Stimulated activated CD8-positive, alpha-beta memory T cell treated with anti-CD3 and anti-CD28 coated beads, Interleukin-2, amount 100 ng/mL, for 48 hours (primary cell): ENCODE measurements at regions not wholly inside any gene's neighbourhood (a gene's known extent, or its start where the extent isn't known, plus 50 kb on each side); places are given as distances from the start of the nearest gene placed in this dataset.

ENCODE experiments used
- DNase-seq, 2 donors: peaks; one replicate each; pipeline ENCODE4 v3.0.0-alpha.2; 2020; ENCODE audit warnings: low read depth in 2 of 2

DNA sequence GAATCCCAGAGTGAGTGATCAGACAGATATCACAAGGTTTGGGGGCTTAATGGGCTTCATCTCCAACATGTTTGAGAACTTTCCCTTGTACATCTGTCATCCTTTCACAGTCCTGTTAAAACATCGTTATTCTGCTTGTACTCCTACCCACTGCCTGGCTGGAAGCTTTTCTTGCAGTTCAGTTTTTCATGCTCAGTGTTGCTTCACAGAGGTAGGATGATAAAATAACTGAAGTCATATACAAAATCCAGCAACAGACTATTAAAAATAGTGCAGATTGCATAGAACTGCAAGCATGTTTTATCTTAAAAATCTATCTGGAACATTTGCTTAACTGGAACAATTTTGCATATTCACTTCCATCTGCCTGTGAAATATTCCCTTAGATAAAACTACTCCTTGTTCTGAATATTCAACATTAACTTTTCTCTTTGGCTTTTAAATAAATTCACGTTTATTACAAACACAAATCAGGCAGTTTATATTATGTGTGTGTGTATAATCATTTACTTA is 579.6 kb upstream of the IGFBP7 start:
- DNase-seq, result no peak

DNA sequence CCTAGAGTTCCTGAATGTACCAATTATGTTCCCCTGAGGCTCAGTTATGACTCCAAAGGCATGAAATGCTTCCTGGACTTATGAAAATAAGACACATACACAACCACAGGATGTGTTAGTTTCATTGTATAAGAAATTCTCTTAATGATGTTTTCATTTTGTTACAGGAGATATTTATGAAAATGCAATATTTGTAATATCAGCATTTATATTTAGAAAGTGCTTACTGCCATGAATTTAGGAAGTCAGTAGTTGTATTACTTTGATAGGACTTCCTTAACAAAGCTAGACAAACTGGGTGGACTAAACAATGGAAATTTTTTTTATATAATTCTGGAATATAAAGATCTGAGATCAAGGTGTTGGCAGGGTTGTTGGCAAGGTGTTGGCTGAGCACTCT is 572.1 kb upstream of the IGFBP7 start:
- DNase-seq, result no peak

DNA sequence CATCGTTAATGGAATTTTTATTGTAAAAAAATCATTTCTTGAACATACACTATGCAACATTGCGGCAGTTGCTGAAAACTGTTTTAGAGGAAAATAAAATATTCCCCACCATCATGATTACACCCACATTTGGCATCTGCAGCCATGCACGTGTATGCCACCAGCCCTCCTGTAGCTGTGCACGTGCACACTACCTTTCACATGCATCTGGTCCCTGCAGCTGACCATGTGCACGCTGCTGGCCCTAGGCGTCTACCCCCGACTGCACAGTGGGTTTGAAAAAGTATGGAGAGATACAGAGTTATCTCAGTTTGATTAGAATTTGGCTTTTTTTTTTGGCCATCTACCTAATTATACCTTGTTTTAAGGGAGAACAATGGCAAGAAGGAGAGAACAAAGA is 569.8 kb upstream of the IGFBP7 start:
- no peak for DNase-seq

DNA sequence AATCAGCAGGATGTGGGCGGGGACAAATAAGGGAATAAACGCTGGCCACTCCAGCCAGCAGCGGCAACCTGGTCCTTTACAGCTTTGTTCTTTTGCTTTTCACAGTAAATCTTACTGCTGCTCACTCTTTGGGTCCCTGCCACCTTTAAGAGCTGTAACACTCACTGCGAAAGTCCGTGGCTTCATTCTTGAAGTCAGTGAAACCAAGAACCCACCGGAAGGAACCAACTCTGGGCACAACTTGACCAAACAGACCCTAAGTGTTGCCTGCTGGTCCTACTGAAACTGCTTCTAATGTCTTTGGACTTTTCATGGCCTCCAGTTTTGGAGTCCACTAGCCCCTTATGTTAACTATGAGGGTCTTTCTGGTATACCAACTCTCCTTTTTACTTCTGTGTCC is 566.2 kb upstream of the IGFBP7 start:
- DNase-seq, result no peak

DNA sequence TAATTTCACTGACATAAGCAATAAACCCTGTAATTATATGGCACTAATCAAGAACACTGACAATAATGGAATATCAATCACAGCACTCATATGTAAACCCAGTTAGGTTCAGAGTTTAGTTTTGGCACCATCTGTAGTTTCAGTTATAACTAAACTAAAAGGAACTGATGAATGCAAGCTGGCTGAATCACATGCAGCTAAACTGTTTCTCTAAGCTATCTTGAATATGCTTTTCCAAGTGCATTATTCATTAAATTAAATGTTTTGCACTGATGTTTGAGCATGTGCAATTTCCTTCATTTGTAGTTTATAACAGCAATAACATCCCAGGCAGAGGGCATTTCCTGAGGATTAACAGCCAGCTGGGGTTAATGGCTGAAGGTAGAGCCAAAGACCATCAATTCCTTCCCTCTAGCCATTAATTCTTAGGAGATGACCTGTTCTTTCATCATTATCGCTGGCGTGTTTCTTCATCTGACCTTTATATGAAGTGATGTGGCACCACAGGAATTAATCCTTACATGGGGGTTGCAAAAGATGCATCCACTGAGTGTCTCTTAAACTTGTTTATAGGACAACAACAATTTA is 562.8 kb upstream of the IGFBP7 start:
- no peak for DNase-seq

DNA sequence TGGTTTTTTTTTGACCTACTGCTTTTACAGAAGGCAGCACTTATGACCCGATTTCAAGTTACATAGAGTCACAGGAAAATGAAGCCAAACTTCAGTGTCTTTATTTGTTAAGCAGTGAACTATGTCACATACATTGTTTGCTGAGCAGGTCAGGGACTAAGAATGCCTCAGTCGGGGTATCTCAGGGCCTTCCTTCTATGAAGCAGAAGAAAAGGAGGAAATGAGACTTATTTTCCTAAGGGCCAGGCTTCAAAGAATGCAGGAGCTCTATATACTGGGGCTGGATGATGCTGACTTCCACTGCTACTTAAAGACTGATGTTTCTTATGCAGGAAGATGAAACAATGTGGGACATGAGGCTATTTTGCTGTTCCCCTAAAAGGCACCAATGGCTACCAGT is 558.4 kb upstream of the IGFBP7 start:
- DNase-seq, result no peak

DNA sequence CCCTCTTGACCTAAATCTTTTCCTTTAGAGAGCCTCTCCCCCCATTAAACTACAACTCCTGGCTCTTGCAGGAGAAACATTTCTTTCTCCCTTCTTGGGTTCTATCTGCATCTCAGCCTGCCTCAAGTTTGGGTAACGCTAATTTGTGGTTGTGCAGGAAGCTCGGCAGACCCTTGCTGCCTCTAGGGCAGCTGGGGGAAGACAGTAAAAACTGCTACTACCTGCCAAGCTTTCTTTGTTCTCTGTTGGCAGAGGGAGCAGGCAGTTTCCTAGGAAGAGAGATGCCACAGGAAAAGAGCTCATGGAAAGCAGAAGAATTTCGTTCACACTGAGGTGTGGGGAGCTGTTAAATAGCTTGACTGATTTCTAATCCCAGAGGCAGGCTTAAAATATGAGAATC is 555.6 kb upstream of the IGFBP7 start:
- no peak for DNase-seq

DNA sequence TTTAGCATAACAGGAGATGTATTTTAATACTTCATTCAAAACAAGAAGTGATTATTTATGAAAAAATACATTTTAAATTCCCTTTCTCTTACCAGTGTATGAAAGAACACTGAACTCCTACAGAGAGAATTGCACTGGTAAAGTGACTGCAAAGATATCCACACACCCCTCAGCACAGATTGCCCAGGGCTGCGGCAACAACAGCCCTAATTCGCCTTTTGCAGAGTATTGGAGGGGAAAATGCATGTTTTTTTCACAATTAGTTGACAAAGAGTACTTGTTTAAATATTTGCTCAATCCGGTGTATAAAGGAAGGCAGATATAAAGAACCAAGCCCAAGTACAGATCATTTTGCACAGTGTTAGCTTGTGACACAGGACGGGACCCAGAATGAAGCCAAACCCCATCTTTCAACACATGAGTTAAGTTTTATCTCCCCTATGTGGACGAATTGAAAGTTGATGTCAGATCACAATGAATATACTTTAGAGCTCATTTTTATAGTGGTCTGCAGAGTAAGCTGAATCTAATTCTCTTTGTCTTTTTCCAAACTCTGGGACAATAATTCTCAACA is 551.4 kb upstream of the IGFBP7 start:
- DNase-seq, result no peak

DNA sequence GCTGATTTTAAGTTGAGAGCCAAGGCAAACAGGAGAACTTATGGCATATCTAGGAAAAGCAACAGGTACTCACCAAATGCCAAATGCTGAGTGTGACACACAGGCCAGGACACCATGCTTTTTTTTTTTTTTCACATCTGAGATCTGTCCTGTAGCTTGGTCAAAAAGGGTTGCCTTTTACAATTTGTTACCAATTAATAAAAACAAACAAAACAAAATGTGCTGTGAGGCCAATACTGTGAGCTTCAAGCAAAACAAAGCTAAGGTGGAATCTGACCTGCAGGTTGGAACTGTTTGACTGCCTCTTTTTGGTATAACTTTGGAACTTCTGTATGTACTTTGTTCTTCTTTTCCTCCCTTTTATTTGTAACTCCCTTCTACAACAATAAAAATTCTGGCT is 548.5 kb upstream of the IGFBP7 start:
- DNase-seq, result no peak

DNA sequence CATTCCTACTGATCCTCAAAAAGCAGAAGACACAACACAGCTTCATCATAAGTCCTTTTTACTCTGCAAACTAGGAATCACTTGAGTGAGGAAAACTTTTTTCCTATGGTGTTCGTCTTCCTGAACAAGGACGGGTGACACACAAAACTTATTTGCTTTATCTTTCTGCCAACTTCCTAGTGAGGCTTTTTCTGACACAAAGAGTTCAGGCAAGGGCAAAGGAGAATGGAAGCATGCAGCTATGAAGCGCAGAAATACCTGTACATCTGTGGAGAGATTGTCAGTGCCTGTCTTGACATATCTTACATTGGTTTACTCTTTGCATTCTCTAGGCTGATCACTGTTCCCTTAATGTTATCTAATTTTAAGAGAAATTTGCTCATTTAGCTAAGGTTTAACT is 548.0 kb upstream of the IGFBP7 start:
- DNase-seq, result no peak

DNA sequence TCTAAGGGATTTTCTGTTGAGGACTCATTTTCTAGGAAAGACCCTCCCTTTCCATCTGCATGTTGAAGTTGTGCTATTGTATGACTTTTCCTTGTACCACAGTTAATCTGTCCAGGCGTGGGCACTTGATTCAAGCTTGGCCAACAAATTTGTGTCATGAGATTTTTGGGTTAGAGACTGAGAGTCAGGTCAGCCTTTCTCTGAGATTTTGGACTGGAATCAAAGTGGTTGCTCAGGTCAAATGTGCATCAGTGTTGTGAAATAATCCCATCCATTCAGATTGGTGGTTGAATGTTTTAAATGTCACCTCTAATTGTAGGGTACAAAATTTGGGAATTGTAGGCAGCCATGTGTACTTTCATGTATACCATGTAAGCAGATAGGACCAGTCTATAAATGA is 545.2 kb upstream of the IGFBP7 start:
- no peak for DNase-seq

DNA sequence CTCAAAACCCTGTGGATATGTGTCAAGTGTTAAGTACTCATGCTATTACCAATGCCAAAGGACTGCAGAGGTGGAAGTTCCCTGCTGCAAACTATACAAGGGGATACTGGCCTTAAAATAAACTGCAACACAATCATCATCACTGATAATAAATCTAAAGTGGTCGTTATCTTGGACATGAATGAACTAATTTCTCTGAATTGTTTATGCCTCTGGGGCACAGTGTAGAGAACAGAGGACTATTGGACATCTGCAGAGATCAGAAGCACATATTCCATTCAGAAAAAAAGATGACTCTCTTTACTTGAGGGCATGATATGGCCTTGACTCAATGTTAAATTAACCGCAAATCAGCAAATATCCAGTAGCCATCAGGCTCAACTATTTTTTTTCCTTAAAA is 542.6 kb upstream of the IGFBP7 start:
- no peak for DNase-seq

DNA sequence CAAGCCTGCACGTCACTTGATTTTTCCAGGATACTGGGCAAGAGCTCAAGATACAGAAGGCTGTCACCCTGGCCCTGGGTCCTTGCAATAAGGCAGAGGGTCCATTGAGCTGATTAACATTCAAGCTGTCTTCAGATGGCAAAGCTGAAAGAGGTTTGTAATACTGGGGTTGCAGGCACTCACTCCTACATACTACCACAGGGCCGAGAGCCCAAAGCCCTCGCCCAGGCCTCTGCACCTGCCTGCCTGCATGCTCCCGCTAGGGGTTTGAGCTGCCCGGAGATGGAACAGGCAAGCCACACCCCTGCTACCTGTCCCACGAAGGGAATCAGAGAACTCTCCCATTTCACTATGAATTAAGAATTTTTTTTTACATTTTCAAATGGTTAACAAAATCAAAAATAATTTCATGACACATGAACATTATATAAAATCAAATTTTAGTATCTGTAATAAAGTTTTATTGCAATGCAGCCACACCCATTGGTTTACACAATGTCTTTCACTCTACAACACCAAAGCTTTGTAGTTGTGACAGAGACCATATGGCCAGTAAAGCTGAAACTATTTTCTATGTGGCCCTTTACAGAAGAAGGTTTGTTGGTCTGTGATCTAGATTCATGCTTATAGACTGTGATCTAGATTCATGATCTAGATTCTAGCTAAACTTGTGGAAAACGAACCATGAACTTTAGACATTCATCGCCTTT is 530.4 kb upstream of the IGFBP7 start:
- DNase-seq, result no peak

DNA sequence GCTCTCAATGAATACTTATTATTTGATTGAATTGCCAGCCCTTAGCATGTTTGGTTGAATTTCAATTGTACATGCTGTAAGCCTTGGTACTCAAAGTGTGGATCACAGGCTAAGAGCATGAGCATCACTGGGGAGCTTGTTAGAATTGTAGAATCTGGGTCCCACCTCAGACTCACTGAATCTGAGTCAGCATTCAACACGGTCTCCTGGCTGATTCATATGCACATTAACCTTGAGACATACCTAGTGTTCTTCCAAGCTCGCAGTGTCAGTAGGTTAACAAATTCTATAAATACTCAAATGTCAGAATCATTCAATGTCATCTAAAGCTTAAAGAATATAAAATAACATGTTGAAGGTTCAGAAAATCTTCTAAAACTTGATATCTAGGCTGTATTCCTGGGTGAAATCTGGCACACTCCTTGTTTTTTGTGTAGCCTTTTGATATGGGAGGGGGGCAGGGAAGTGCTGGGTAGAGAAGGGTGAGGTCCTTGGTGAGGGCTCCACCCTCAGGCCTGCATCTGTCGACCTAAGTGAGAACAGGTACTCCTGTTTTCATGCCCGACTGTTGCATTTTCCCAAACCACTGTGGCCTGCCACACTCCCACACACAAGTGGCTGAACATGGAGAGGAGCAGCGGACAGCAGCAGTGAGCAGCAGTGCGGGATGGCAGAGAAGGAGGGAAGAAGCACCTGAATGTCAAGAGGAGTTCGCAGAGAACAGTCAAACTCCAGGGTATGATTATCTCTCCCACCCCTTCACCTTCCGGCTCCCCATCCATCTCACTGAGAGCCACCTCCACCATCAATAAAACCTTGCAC is 529.6 kb upstream of the IGFBP7 start:
- no peak for DNase-seq

DNA sequence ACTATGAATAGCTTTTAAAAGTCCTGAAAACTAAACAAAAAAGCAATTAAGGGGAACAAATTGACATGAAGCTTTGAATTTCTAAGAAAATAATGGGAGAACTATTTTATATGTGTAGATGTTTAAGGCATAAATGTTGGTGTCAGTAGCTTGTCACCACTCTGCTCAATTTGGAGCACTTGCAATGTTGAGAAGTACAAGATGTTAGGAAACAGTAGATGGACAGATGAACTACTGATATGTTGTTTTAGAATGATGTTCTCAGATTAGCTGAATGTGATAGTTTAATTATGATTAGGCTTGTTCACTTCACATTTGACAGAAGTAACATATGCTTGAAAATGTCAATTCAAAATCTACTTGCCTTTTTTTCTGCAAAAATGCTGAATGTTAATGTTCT is 525.7 kb upstream of the IGFBP7 start:
- DNase-seq, result no peak

DNA sequence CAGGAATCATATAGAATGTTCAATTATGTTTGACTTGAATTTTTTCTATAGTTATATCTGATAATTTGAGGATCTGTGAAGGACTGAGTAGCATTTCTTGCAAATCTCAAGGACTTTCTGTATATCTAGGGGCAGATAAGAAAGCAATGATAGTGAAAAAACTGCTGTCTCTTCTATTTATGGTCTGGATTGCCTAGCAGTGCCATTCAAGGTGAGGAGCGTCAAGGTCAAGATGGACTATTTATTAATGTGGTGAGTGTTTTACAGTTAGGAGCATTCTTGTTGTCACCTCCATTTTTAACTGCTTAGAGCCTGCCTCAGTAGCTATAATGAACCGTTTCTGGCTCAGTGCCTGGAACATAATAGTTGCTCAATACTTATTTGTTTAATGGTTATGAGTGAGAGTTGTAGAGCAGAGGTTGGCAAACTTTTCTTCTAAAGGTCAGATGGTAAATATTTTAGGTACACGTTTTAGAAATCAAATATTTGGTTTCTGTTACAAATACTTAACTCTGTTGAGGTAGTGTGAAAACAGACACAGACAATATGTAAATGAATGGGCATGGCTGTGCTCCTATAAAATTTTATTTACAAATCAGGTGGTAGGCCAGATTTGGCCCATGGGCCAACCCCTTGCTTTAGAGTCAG is 523.2 kb upstream of the IGFBP7 start:
- DNase-seq, result no peak

DNA sequence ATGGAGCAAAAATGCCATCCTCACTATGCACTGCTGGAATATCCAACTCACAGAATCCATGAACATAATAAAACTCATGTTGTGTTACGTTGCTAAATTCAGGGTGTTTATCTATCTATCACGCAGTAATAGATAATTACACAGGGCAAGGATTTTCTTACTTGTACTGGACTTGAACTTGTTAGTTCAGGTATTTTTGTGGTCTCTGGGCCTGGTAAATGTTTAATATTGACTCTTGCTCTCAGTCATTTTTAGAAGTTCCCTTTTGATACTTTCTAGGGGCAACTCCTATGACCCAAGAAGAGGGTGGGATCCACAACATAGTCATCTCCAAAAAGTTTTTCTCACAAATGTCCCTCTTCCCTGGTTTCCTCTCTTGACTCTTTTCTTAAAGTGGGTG is 522.4 kb upstream of the IGFBP7 start:
- DNase-seq, result no peak

DNA sequence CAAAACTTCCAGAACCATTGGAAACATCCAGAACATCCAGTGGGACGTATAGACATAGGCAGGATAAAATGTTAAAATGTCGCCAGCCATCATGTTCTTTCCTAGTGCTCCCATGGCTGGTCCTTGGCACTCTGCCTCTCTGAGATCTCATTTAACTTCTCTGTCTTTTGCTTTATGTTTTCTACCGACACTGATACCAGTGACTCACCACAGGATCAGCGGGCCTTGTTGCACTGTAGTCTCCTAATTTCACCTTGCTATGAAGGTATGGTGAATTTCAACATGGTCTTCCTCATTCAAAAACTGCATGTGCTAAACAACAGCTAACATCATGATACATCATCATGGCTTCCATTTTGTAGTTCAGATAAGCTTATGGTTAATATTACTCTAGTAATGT is 521.0 kb upstream of the IGFBP7 start:
- no peak for DNase-seq

DNA sequence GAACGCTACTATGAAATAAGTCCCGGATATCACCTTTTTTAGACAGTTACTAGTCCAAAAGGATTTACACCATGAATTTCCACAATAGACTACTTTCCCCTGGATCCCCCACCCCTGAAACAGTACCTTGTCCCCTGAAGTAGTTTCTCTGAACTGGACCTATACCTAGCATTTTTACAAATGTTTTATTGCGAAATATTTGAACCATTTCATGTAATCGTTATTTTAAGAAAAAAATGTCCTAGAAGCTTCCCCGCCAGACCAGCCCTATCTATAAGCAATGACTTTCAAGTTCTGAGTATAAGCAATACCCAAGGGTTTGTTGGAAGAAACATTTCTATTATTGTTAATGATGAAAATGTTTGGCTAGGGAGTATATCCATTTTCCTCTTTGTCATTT is 517.8 kb upstream of the IGFBP7 start:
- DNase-seq, result no peak

DNA sequence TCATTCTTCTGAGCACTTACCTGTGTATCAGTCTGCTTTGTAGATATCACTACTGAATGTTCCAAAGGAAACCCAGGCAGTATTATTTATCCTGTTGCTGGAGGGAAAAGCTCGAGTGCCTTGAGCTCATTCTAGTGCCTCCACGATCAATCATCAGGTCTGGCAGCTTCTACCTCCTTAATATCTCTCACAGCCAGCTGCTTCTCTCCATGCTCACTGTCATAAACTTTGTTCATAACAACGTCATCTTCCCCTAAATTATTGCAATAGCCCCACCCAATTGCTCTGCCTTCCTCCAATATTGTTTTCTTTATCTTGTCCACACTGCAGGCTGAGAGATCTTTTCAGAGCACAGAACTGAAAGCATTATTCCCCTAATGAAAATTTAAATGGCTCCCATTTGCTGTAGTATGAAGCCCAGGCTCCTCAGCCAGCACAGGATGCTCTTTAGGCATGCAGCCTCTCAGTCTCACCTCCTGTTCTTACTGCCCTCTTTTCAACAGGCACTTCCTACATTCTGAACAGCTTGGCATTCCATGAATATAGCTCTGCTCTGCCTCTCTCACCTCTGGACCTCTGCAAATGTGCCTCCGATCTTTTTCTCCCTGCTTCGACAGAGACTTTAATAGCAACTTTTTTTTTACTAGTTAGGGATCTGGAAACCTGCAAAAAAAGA is 504.2 kb upstream of the IGFBP7 start:
- DNase-seq, result no peak

DNA sequence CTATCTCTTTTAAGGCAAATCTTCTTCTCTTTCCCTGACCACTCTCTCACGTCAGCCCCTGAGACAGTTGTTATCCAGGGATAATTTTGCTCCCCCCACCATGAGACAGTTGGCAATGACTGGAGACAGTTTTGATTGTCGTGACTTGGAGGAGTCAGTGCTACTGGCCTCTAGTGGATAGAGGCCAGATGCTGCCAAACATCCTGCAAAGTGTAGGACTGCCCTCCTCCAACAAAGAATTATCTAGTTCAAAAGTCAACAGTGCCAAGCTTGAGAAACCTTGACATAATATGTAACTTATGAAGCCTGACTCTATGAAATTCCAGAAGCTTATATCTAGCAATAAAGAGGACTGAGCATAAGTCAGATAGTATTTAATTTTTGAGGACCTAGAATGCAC is 502.1 kb upstream of the IGFBP7 start:
- no peak for DNase-seq
